Kidney (tissue), 13 donors: ENCODE measurements at regions not wholly inside any gene's neighbourhood (a gene's known extent, or its start where the extent isn't known, plus 50 kb on each side); places are given as distances from the start of the nearest gene placed in this dataset.
A peak's percentile ranks its signal among the peaks of the same experiment; 100 is the strongest.

ENCODE experiments used
- DNase-seq, 5 donors: peaks; one replicate each; pipeline ENCODE4 v3.0.0-alpha.2; 2013 to 2020
- FAIRE-seq: peaks from 2 replicates; lab custom pipeline; 2012; peaks lifted over from hg19 to GRCh38; lab: Jason Lieb, UNC
- H3K27ac ChIP-seq, 2 donors: one replicate each; pipeline ENCODE4 v1.7.0; 2013; ENCODE audit warnings: low read depth in 2 of 2, low read length in 2 of 2, inconsistent platforms in 1 of 2
- H3K27me3 ChIP-seq: one replicate; pipeline ENCODE4 v1.7.1; 2013; ENCODE audit warnings: low read length, inconsistent platforms; ENCODE audit not compliant: control insufficient read depth, insufficient read depth
- H3K36me3 ChIP-seq, 3 donors: one replicate each; pipeline versions ENCODE4 v1.7.0 to v1.7.1; 2013; ENCODE audit warnings: low read length in 3 of 3, control low read depth in 1 of 3, inconsistent platforms in 1 of 3; ENCODE audit not compliant: insufficient read depth in 3 of 3, control insufficient read depth in 2 of 3
- H3K4me1 ChIP-seq, 3 donors: one replicate each; pipeline versions ENCODE4 v1.7.0 to v1.7.1; 2013; ENCODE audit warnings: low read length in 3 of 3, inconsistent platforms in 1 of 3, low read depth in 1 of 3; ENCODE audit not compliant: control insufficient read depth in 2 of 3, insufficient read depth in 2 of 3
- H3K4me3 ChIP-seq, 3 donors: one replicate each; pipeline versions ENCODE4 v1.7.0 to v1.8.1; 2013; ENCODE audit warnings: low read length in 3 of 3, control low read depth in 1 of 3, inconsistent platforms in 1 of 3
- H3K9ac ChIP-seq, 3 donors: one replicate each; pipeline versions ENCODE4 v1.7.0 to v1.7.1; 2013; ENCODE audit warnings: low read length in 3 of 3, control low read depth in 1 of 3, inconsistent platforms in 1 of 3
- H3K9me3 ChIP-seq, 3 donors: one replicate each; pipeline versions ENCODE4 v1.7.0 to v1.7.1; 2013; ENCODE audit warnings: low read length in 3 of 3, control low read depth in 1 of 3, inconsistent platforms in 1 of 3; ENCODE audit not compliant: control insufficient read depth in 2 of 3, insufficient read depth in 1 of 3
- CTCF ChIP-seq: IDR thresholded peaks from 3 replicates; pipeline ENCODE4 v1.5.1; 2012; ENCODE audit warnings: mild to moderate bottlenecking, moderate library complexity, borderline replicate concordance; ENCODE audit not compliant: insufficient read depth; ENCODE audit errors: extremely low read depth
- intact Hi-C: fragments of 100-400 bp; cut with DNase I; formaldehyde crosslinking; loops from one replicate; pipeline ENCODE4 v1.11.1; 2022
- donor health status: control.
- donor health status: control.
- donor health status: control.
- donor health status: control.
- donor health status: control.
- donor health status: DM: yes; HTN: yes; CAD: no.
- donor health status: Normal renal cell carcinoma (clear cell type).

- Histone ChIP-seq H3K27ac (no peak overlapping the region), H3K4me3 (no peak overlapping the region), H3K27me3 (no peaks in the 10 kb centered on the region), H3K36me3 (no peaks in the 10 kb centered on the region), H3K9ac (no peak overlapping the region), H3K4me1 (peaks cover 0 to 6% (median 0%) of the 10 kb centered on the region in 3 donors), H3K9me3 (no peaks in the 10 kb centered on the region)
- no peak for TF ChIP-seq CTCF
- DNase-seq (no peak), FAIRE-seq (no peak)
- intact Hi-C loops, result no loop called here
Measured at GRCh38 chr1:93769777-93770176, 88.1 kb upstream of the BCAR3 start.

- intact Hi-C loops, result no loop called here
- Histone ChIP-seq H3K36me3 (no peaks in the 10 kb centered on the region), H3K27ac (no peak overlapping the region), H3K9ac (no peak overlapping the region), H3K4me1 (peaks cover 0 to 6% (median 0%) of the 10 kb centered on the region in 3 donors), H3K27me3 (no peaks in the 10 kb centered on the region), H3K9me3 (no peaks in the 10 kb centered on the region), H3K4me3 (no peak overlapping the region)
- no peak for TF ChIP-seq CTCF
- DNase-seq (peak in 4 of 5 donors; percentile 80 to 88 (median 84)), FAIRE-seq (no peak)
Measured at GRCh38 chr1:93768380-93768863, 86.8 kb upstream of the BCAR3 start.

- TF ChIP-seq CTCF, result no peak
- H3K4me1 ChIP-seq, result peaks cover 0 to 6% (median 0%) of the 10 kb centered on the region in 3 donors
- H3K4me3 ChIP-seq, result no peak overlapping the region
- H3K9ac ChIP-seq, result no peak overlapping the region
- FAIRE-seq (no peak), DNase-seq (peak in 2 of 5 donors; percentile 45 to 59)
- intact Hi-C loops, result no loop called here
- no peak overlapping the region for H3K27ac ChIP-seq
- no peaks in the 10 kb centered on the region for H3K9me3 ChIP-seq
- no peaks in the 10 kb centered on the region for H3K36me3 ChIP-seq
- H3K27me3 ChIP-seq, result no peaks in the 10 kb centered on the region
Measured at GRCh38 chr1:93766451-93766850, 84.8 kb upstream of the BCAR3 start.

- no peak overlapping the region for H3K4me3 ChIP-seq
- no peak for FAIRE-seq
- H3K4me1 ChIP-seq, result peaks cover 0 to 6% (median 0%) of the 10 kb centered on the region in 3 donors
- no peaks in the 10 kb centered on the region for H3K9me3 ChIP-seq
- DNase-seq, result no peak
- TF ChIP-seq CTCF, result no peak
- H3K27me3 ChIP-seq, result no peaks in the 10 kb centered on the region
- intact Hi-C loops, result no loop called here
- no peaks in the 10 kb centered on the region for H3K36me3 ChIP-seq
- H3K27ac ChIP-seq, result no peak overlapping the region
- H3K9ac ChIP-seq, result no peak overlapping the region
Measured at GRCh38 chr1:93765099-93765498, 83.5 kb upstream of the BCAR3 start.
